Neuronal stem cell (in vitro differentiated cells): ENCODE measurements at regions not wholly inside any gene's neighbourhood (a gene's known extent, or its start where the extent isn't known, plus 50 kb on each side); places are given as distances from the start of the nearest gene placed in this dataset.
A peak's percentile ranks its signal among the peaks of the same experiment; 100 is the strongest.

Experiments used
- DNase-seq: peaks from one replicate; pipeline ENCODE4 v3.0.0-alpha.2; 2013; ENCODE audit warnings: low spot score
- H2AFZ ChIP-seq: one replicate; pipeline ENCODE4 v1.6.1; 2013; ENCODE audit warnings: mild to moderate bottlenecking, low read length, inconsistent platforms
- H2AK5ac ChIP-seq: 2 replicates; pipeline ENCODE4 v1.6.1; 2013; ENCODE audit warnings: low read depth, mild to moderate bottlenecking, inconsistent platforms, low read length, moderate library complexity, mixed read lengths
- H2BK120ac ChIP-seq: 2 replicates; pipeline ENCODE4 v1.6.1; 2013; ENCODE audit warnings: low read depth, mild to moderate bottlenecking, inconsistent platforms, low read length, moderate library complexity, mixed read lengths
- H2BK12ac ChIP-seq: one replicate; pipeline ENCODE4 v1.6.1; 2013; ENCODE audit warnings: low read length, inconsistent platforms
- H2BK15ac ChIP-seq: 2 replicates; pipeline ENCODE4 v1.6.1; 2013; ENCODE audit warnings: mild to moderate bottlenecking, low read length, inconsistent platforms, mixed read lengths
- H2BK5ac ChIP-seq: one replicate; pipeline ENCODE4 v1.6.1; 2013; ENCODE audit warnings: inconsistent platforms, mild to moderate bottlenecking, low read length, moderate library complexity
- H3K14ac ChIP-seq: one replicate; pipeline ENCODE4 v1.6.1; 2013; ENCODE audit warnings: low read length, inconsistent platforms
- H3K18ac ChIP-seq: 2 replicates; pipeline ENCODE4 v1.6.1; 2013; ENCODE audit warnings: low read length, inconsistent platforms
- H3K23ac ChIP-seq: 2 replicates; pipeline ENCODE4 v1.6.1; 2013; ENCODE audit warnings: low read depth, mild to moderate bottlenecking, mixed read lengths, low read length, inconsistent platforms; ENCODE audit not compliant: poor library complexity
- H3K27ac ChIP-seq: replicated peaks from 3 replicates; pipeline ENCODE4 v1.5.1; 2013; ENCODE audit warnings: low read length, inconsistent platforms
- H3K27me3 ChIP-seq, 3 experiments: 2 replicates each; pipeline ENCODE4 v1.6.1; 2013; ENCODE audit warnings: low read length in 3 of 3, mild to moderate bottlenecking in 2 of 3, inconsistent platforms in 1 of 3, low read depth in 1 of 3, mixed read lengths in 1 of 3, moderate library complexity in 1 of 3; ENCODE audit not compliant: control insufficient read depth in 3 of 3, insufficient read depth in 3 of 3
- H3K36me3 ChIP-seq, 2 donors: replicated peaks in 1 of 2; 2 replicates each; pipeline ENCODE4 v1.6.1; 2013; ENCODE audit warnings: low read length in 2 of 2; ENCODE audit not compliant: control insufficient read depth in 2 of 2, insufficient read depth in 2 of 2
- H3K4ac ChIP-seq: 2 replicates; pipeline ENCODE4 v1.6.1; 2013; ENCODE audit warnings: inconsistent platforms, mild to moderate bottlenecking, low read length, moderate library complexity
- H3K4me1 ChIP-seq, 2 donors: 1 replicate in 1 of 2; 2 replicates in 1 of 2; pipeline ENCODE4 v1.6.1; 2013; ENCODE audit warnings: low read length in 2 of 2, low read depth in 1 of 2; ENCODE audit not compliant: control insufficient read depth in 2 of 2, insufficient read depth in 1 of 2
- H3K4me2 ChIP-seq: one replicate; pipeline ENCODE4 v1.6.1; 2013; ENCODE audit warnings: mild to moderate bottlenecking, low read length, inconsistent platforms; ENCODE audit not compliant: insufficient read depth, poor library complexity, severe bottlenecking
- H3K4me3 ChIP-seq, 2 donors: 2 replicates each; pipeline ENCODE4 v1.5.1; 2013; ENCODE audit warnings: low read length in 2 of 2, mild to moderate bottlenecking in 2 of 2, inconsistent platforms in 1 of 2, moderate library complexity in 1 of 2
- H3K79me1 ChIP-seq: one replicate; pipeline ENCODE4 v1.6.1; 2013; ENCODE audit warnings: low read depth, mild to moderate bottlenecking, inconsistent platforms, low read length, moderate library complexity
- H3K9ac ChIP-seq: one replicate; pipeline ENCODE4 v1.6.1; 2013; ENCODE audit warnings: mild to moderate bottlenecking, low read depth, low read length, inconsistent platforms; ENCODE audit not compliant: poor library complexity
- H3K9me3 ChIP-seq, 2 donors: replicated peaks in 1 of 2; 2 replicates each; pipeline versions ENCODE3 to v1.6.1; 2013; ENCODE audit warnings: low read length in 2 of 2, mild to moderate bottlenecking in 2 of 2, inconsistent platforms in 1 of 2, low read depth in 1 of 2, mixed read lengths in 1 of 2, moderate library complexity in 1 of 2; ENCODE audit not compliant: control insufficient read depth in 2 of 2, insufficient read depth in 1 of 2
- H4K8ac ChIP-seq: one replicate; pipeline ENCODE4 v1.6.1; 2013; ENCODE audit warnings: low read depth, mild to moderate bottlenecking, inconsistent platforms, low read length, moderate library complexity
- H4K91ac ChIP-seq: one replicate; pipeline ENCODE4 v1.6.1; 2013; ENCODE audit warnings: low read length, low read depth, mild to moderate bottlenecking, inconsistent platforms; ENCODE audit not compliant: poor library complexity
- WGBS, 2 donors: extraction: QIAGEN DNeasy Blood & Tissue Kit; methylation state at CpG; one replicate each; pipeline ENCODE4 v1.1.7; 2013; ENCODE audit warnings: missing lambda C conversion rate in 2 of 2, mixed read lengths in 1 of 2; ENCODE audit not compliant: insufficient read length in 2 of 2, insufficient replicate concordance in 1 of 2; ENCODE audit errors: extremely low coverage in 2 of 2; 5-methylcytosine and 5-hydroxymethylcytosine counted together

- Histone ChIP-seq H2AFZ (no peak overlapping the region), H3K14ac (no peak overlapping the region), H2AK5ac (no peak overlapping the region), H3K79me1 (no peaks in the 10 kb centered on the region), H4K8ac (no peak overlapping the region), H4K91ac (no peak overlapping the region), H3K4me1 (peaks cover 0 to under 1% of the 10 kb centered on the region in 2 donors), H3K18ac (no peak overlapping the region), H3K27ac (no peak overlapping the region), H2BK120ac (no peak overlapping the region), H3K9ac (no peak overlapping the region), H3K4me3 (no peak overlapping the region), H3K27me3 (no peaks in the 10 kb centered on the region), H3K4me2 (no peak overlapping the region), H2BK12ac (no peak overlapping the region), H3K23ac (no peak overlapping the region), H2BK5ac (no peak overlapping the region), H3K36me3 (no peaks in the 10 kb centered on the region), H2BK15ac (no peak overlapping the region), H3K4ac (no peak overlapping the region), H3K9me3 (no peaks in the 10 kb centered on the region)
- DNase-seq: no peak
Measured at GRCh38 chr5:18764161-18764560, 1129.9 kb downstream of the TAF11L14 start.

- no peak overlapping the region for H3K27ac ChIP-seq
- H2BK120ac ChIP-seq: no peak overlapping the region
- H2AFZ ChIP-seq: no peak overlapping the region
- H3K23ac ChIP-seq: no peak overlapping the region
- H3K4me3 ChIP-seq: no peak overlapping the region
- no peak overlapping the region for H2AK5ac ChIP-seq
- no peak overlapping the region for H3K14ac ChIP-seq
- H3K36me3 ChIP-seq: no peaks in the 10 kb centered on the region
- H3K79me1 ChIP-seq: no peaks in the 10 kb centered on the region
- H3K4me2 ChIP-seq: no peak overlapping the region
- H3K4me1 ChIP-seq: peaks cover 0 to 2% of the 10 kb centered on the region in 2 donors
- H2BK12ac ChIP-seq: no peak overlapping the region
- no peaks in the 10 kb centered on the region for H3K9me3 ChIP-seq
- no peak overlapping the region for H4K8ac ChIP-seq
- WGBS, 2 donors: no CpG with 5 or more reads among the region's 2 CpGs
- no peak overlapping the region for H4K91ac ChIP-seq
- no peak overlapping the region for H3K4ac ChIP-seq
- H2BK5ac ChIP-seq: no peak overlapping the region
- no peak for DNase-seq
- no peak overlapping the region for H3K18ac ChIP-seq
- H3K27me3 ChIP-seq: no peaks in the 10 kb centered on the region
- H2BK15ac ChIP-seq: no peak overlapping the region
- no peak overlapping the region for H3K9ac ChIP-seq
Measured at GRCh38 chr5:18765304-18765703, 1131.0 kb downstream of the TAF11L14 start.

GRCh38 chr5:18771097-18771610 is 1136.9 kb downstream of the TAF11L14 start:
- no peak overlapping the region for H2BK15ac ChIP-seq
- no peak overlapping the region for H3K4me2 ChIP-seq
- no peak overlapping the region for H3K4ac ChIP-seq
- H4K91ac ChIP-seq: no peak overlapping the region
- WGBS, 2 donors: no CpG with 5 or more reads among the region's 6 CpGs
- H3K79me1 ChIP-seq: no peaks in the 10 kb centered on the region
- no peak overlapping the region for H3K4me3 ChIP-seq
- H2BK5ac ChIP-seq: no peak overlapping the region
- H3K27ac ChIP-seq: no peak overlapping the region
- H3K27me3 ChIP-seq: no peaks in the 10 kb centered on the region
- no peak overlapping the region for H3K9ac ChIP-seq
- peaks cover 0 to 2% of the 10 kb centered on the region in 2 donors for H3K4me1 ChIP-seq
- H2BK120ac ChIP-seq: no peak overlapping the region
- no peak overlapping the region for H3K14ac ChIP-seq
- H3K36me3 ChIP-seq: no peaks in the 10 kb centered on the region
- no peak overlapping the region for H3K23ac ChIP-seq
- H3K18ac ChIP-seq: no peak overlapping the region
- no peak overlapping the region for H2BK12ac ChIP-seq
- H4K8ac ChIP-seq: no peak overlapping the region
- H3K9me3 ChIP-seq: no peaks in the 10 kb centered on the region
- H2AK5ac ChIP-seq: no peak overlapping the region
- no peak for DNase-seq
- H2AFZ ChIP-seq: no peak overlapping the region

- no peak overlapping the region for H3K18ac ChIP-seq
- peaks cover 0 to 2% of the 10 kb centered on the region in 2 donors for H3K4me1 ChIP-seq
- H3K27me3 ChIP-seq: no peaks in the 10 kb centered on the region
- no peak overlapping the region for H4K8ac ChIP-seq
- no peaks in the 10 kb centered on the region for H3K9me3 ChIP-seq
- H3K79me1 ChIP-seq: no peaks in the 10 kb centered on the region
- H3K9ac ChIP-seq: no peak overlapping the region
- no peak overlapping the region for H2BK12ac ChIP-seq
- DNase-seq: peak; percentile 3
- no peaks in the 10 kb centered on the region for H3K36me3 ChIP-seq
- no peak overlapping the region for H4K91ac ChIP-seq
- H3K4ac ChIP-seq: no peak overlapping the region
- no peak overlapping the region for H3K4me3 ChIP-seq
- no peak overlapping the region for H2BK5ac ChIP-seq
- H2BK15ac ChIP-seq: no peak overlapping the region
- WGBS, 2 donors: no CpG with 5 or more reads among the region's 4 CpGs
- no peak overlapping the region for H2AFZ ChIP-seq
- no peak overlapping the region for H2BK120ac ChIP-seq
- H3K14ac ChIP-seq: no peak overlapping the region
- no peak overlapping the region for H3K4me2 ChIP-seq
- no peak overlapping the region for H3K27ac ChIP-seq
- H2AK5ac ChIP-seq: no peak overlapping the region
- no peak overlapping the region for H3K23ac ChIP-seq
Measured at GRCh38 chr5:18772475-18772874, 1138.2 kb downstream of the TAF11L14 start.
